Omental fat pad (tissue), 3 donors: ENCODE measurements at regions not wholly inside any gene's neighbourhood (a gene's known extent, or its start where the extent isn't known, plus 50 kb on each side); places are given as distances from the start of the nearest gene placed in this dataset.

ENCODE experiments used
- ATAC-seq: fragments of 150-250 bp; one replicate; pipeline ENCODE4 v1.9.1; 2016; ENCODE audit warnings: mild to moderate bottlenecking, moderate library complexity; ENCODE audit not compliant: low FRiP score
- DNase-seq: peaks from one replicate; pipeline ENCODE4 v3.0.0-alpha.2; 2019; ENCODE audit warnings: low spot score
- CTCF ChIP-seq, 3 donors: fragments of 450-650 bp; IDR thresholded peaks; one replicate each; pipeline ENCODE4 v1.5.1; 2016 to 2017; ENCODE audit warnings: antibody characterized with exemption in 3 of 3, mild to moderate bottlenecking in 3 of 3, moderate library complexity in 2 of 3

GRCh38 chr13:42658019-42658418, 84.1 kb downstream of the TNFSF11 start:
- no peak for TF ChIP-seq CTCF (IDR thresholded peaks at IDR 0.05)
- no peak for ATAC-seq
- DNase-seq, result no peak

- no peak for TF ChIP-seq CTCF (IDR thresholded peaks at IDR 0.05)
- ATAC-seq (no peak), DNase-seq (no peak)
Measured at GRCh38 chr13:42660333-42660965, 86.5 kb downstream of the TNFSF11 start.

- no peak for DNase-seq
- no peak for ATAC-seq
- TF ChIP-seq CTCF (IDR thresholded peaks at IDR 0.05), result no peak
Measured at GRCh38 chr13:42667638-42668037, 93.7 kb downstream of the TNFSF11 start.

- ATAC-seq, result no peak
- TF ChIP-seq CTCF (IDR thresholded peaks at IDR 0.05), result no peak
- no peak for DNase-seq
Measured at GRCh38 chr13:42671502-42671901, 97.5 kb downstream of the TNFSF11 start.

- ATAC-seq (no peak), DNase-seq (no peak)
- TF ChIP-seq CTCF (IDR thresholded peaks at IDR 0.05), result no peak
Measured at GRCh38 chr13:42673677-42674076, 99.7 kb downstream of the TNFSF11 start.

GRCh38 chr13:42680748-42681147, 100.6 kb upstream of the FAM216B start:
- no peak for ATAC-seq
- no peak for DNase-seq
- no peak for TF ChIP-seq CTCF (IDR thresholded peaks at IDR 0.05)

- DNase-seq, result no peak
- no peak for TF ChIP-seq CTCF (IDR thresholded peaks at IDR 0.05)
- ATAC-seq, result no peak
Measured at GRCh38 chr13:42681326-42682100, 99.9 kb upstream of the FAM216B start.
